H1 (cell line): ENCODE measurements at regions not wholly inside any gene's neighbourhood (a gene's known extent, or its start where the extent isn't known, plus 50 kb on each side); places are given as distances from the start of the nearest gene placed in this dataset.

Experiments
- ATF2 ChIP-seq: IDR thresholded peaks from 2 replicates; pipeline ENCODE4 v1.6.1; 2012; ENCODE audit warnings: low read length, inconsistent platforms
- CBX8 ChIP-seq: fragments of 300-800, 300-1000 bp; sonication (generic); IDR thresholded peaks from 2 replicates; pipeline ENCODE4 v1.7.1; 2016; ENCODE audit warnings: low read depth, low read length, borderline replicate concordance
- CHD1 ChIP-seq: IDR thresholded peaks from 2 replicates; pipeline ENCODE4 v1.6.1; 2012; ENCODE audit warnings: low read depth, low read length, improper control_type of control experiment
- CTCF ChIP-seq, 3 experiments: IDR thresholded peaks; 1 replicate in 2 of 3; 2 replicates in 1 of 3; pipeline versions ENCODE4 v1.5.1 to v1.6.1; 2011; ENCODE audit warnings: low read length in 3 of 3, mild to moderate bottlenecking in 3 of 3, inconsistent platforms in 2 of 3, low read depth in 1 of 3, moderate library complexity in 1 of 3; ENCODE audit not compliant: insufficient read depth in 1 of 3; ENCODE audit errors: control extremely low read depth in 1 of 3
- EZH2 ChIP-seq: fragments of 200-600 bp; sonication (generic); IDR thresholded peaks from 2 replicates; pipeline ENCODE4 v1.7.1; 2012; ENCODE audit warnings: low read depth, mild to moderate bottlenecking, moderate library complexity, low read length, inconsistent platforms; ENCODE audit not compliant: severe bottlenecking
- SRF ChIP-seq: IDR thresholded peaks from 2 replicates; pipeline ENCODE4 v1.6.1; 2011; ENCODE audit warnings: mild to moderate bottlenecking, low read depth, low read length, moderate library complexity
- TAF1 ChIP-seq: IDR thresholded peaks from 2 replicates; pipeline ENCODE4 v1.6.1; 2011; ENCODE audit warnings: mild to moderate bottlenecking, low read depth, low read length
- TCF12 ChIP-seq: IDR thresholded peaks from 2 replicates; pipeline ENCODE4 v1.6.1; 2011; ENCODE audit warnings: low read depth, mild to moderate bottlenecking, low read length
- ZNF274 ChIP-seq: IDR thresholded peaks from 2 replicates; pipeline ENCODE4 v1.7.0; 2012; ENCODE audit warnings: low read length, borderline replicate concordance; ENCODE audit errors: extremely low read depth

GRCh38 chr2:76247006-76247405 lies 536.3 kb upstream of the GCFC2 start:
- no peak for TF ChIP-seq ZNF274
- no peak for TF ChIP-seq CTCF (IDR thresholded peaks at IDR 0.05; ENCODE audit: control extremely low read depth in 1 of 3, insufficient read depth in 1 of 3, low read depth in 1 of 3, low read length in 3 of 3)
- no peak for TF ChIP-seq TAF1
- no peak for TF ChIP-seq CHD1
- no peak for TF ChIP-seq EZH2
- TF ChIP-seq SRF, result no peak
- no peak for TF ChIP-seq TCF12
- no peak for TF ChIP-seq ATF2
- TF ChIP-seq CBX8, result no peak
